Esophagus muscularis mucosa (tissue), 3 donors: ENCODE measurements at regions not wholly inside any gene's neighbourhood (a gene's known extent, or its start where the extent isn't known, plus 50 kb on each side); places are given as distances from the start of the nearest gene placed in this dataset.

Source experiments
- EP300 ChIP-seq: sonication (generic); formaldehyde crosslinking; IDR thresholded peaks from one replicate; pipeline ENCODE4 v1.6.1; 2017; ENCODE audit warnings: antibody characterized with exemption
- POLR2AphosphoS5 ChIP-seq, 2 donors: sonication (generic); formaldehyde crosslinking; IDR thresholded peaks; one replicate each; pipeline ENCODE4 v1.6.1; 2017; ENCODE audit warnings: antibody characterized with exemption in 2 of 2

DNA sequence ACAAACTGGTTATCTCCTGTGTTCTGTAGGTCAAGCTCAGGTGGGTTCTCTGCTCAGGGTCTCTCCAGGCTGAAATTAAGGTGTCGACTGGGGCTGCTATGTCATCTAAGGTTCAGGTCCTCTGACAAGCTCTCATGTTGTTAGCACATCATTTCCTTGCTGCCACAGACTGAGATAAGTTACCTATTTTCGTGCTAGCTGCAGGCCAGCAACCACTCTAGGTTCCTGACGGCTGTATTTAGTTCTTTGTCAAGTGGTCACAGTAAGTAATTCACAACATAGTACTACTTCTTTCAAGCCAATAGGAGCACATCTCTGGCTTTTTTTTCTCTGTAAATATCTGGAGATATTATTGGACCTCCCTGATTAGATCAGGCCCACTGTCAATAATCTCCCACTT lies 169.3 kb upstream of the CAND1 start:
- no peak for TF ChIP-seq EP300
- no peak for TF ChIP-seq POLR2AphosphoS5 (IDR thresholded peaks at IDR 0.05)
